ENCODE measurements at regions not wholly inside any gene's neighbourhood (a gene's known extent, or its start where the extent isn't known, plus 50 kb on each side); places are given as distances from the start of the nearest gene placed in this dataset.

DNA sequence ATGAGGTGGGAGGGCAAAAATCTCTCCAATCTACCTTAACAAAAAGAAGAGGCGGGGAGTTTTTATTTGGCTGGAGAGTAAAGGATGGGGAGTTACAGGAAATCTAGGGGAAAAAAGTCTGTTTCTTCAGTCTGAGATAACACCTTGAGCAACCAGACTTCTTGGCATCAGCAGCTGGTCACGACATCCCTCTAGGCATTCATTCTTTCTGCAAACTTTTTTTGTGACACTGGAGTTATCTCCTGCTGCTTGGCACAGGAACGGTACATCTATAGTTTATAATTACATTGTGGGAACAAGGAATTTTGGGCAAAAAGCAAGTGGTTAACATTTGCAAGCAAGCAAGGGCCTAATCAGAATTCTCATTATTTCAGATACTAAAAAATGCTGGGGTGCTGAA, 50.6 kb upstream of the IFNGR1 start:
- DNase-seq (ENCODE audit: low read depth): no peak

DNA sequence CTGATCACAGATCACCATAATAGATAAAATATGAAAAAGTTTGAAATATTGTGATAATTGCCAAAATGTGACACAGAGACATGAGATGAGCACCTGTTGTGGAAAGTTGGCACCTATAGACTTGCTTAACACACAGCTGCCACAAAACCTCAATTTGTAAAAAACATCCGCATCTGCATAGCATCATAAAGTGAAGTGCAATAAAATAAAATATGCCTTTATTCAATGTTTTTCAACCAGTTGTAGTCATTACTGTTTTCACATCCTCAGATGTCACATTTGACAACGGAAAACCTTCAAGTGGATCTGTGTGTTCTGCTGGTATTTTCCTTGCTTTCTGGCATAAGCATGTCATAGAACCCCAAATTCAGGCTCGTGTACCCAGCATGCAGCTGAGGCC, 50.2 kb upstream of the IFNGR1 start:
- DNase-seq (ENCODE audit: low read depth): no peak

Measured in GM04504 (cell line).